Mesendoderm (in vitro differentiated cells): ENCODE measurements at regions not wholly inside any gene's neighbourhood (a gene's known extent, or its start where the extent isn't known, plus 50 kb on each side); places are given as distances from the start of the nearest gene placed in this dataset.

Experiments
- DNase-seq: peaks from one replicate; pipeline ENCODE4 v3.0.0; 2013
- H2AK5ac ChIP-seq: 2 replicates; pipeline ENCODE4 v1.6.1; 2013; ENCODE audit warnings: low read length, inconsistent platforms
- H2BK120ac ChIP-seq: 2 replicates; pipeline ENCODE4 v1.6.1; 2013; ENCODE audit warnings: low read depth, mild to moderate bottlenecking, low read length, moderate library complexity, mixed read lengths
- H2BK15ac ChIP-seq: replicated peaks from 2 replicates; pipeline ENCODE4 v1.6.1; 2013; ENCODE audit warnings: low read depth, mild to moderate bottlenecking, moderate library complexity
- H2BK5ac ChIP-seq: 2 replicates; pipeline ENCODE4 v1.6.1; 2013; ENCODE audit warnings: low read length, inconsistent platforms
- H3K18ac ChIP-seq: 2 replicates; pipeline ENCODE4 v1.6.1; 2013; ENCODE audit warnings: mild to moderate bottlenecking, low read length, mixed read lengths
- H3K23ac ChIP-seq: one replicate; pipeline ENCODE4 v1.6.1; 2013; ENCODE audit warnings: low read length
- H3K27ac ChIP-seq: 2 replicates; pipeline ENCODE4 v1.5.1; 2013; ENCODE audit warnings: low read depth, mild to moderate bottlenecking, inconsistent platforms, low read length, moderate library complexity
- H3K27me3 ChIP-seq: 2 replicates; pipeline ENCODE4 v1.6.1; 2013; ENCODE audit warnings: low read length, control low read depth, mild to moderate bottlenecking, inconsistent platforms; ENCODE audit not compliant: insufficient read depth, poor library complexity
- H3K36me3 ChIP-seq: 2 replicates; pipeline ENCODE4 v1.6.1; 2013; ENCODE audit warnings: low read length, inconsistent platforms; ENCODE audit not compliant: control insufficient read depth, insufficient read depth
- H3K4ac ChIP-seq: one replicate; pipeline ENCODE4 v1.6.1; 2013; ENCODE audit warnings: low read depth, mild to moderate bottlenecking, low read length, moderate library complexity
- H3K4me1 ChIP-seq: 2 replicates; pipeline ENCODE4 v1.6.1; 2013; ENCODE audit warnings: low read depth, low read length, inconsistent platforms; ENCODE audit not compliant: control insufficient read depth
- H3K4me2 ChIP-seq: 2 replicates; pipeline ENCODE4 v1.6.1; 2013; ENCODE audit warnings: low read length
- H3K4me3 ChIP-seq: 2 replicates; pipeline ENCODE4 v1.5.1; 2013; ENCODE audit warnings: mild to moderate bottlenecking, low read length
- H3K56ac ChIP-seq: one replicate; pipeline ENCODE4 v1.6.1; 2013; ENCODE audit warnings: low read length
- H3K79me1 ChIP-seq: 2 replicates; pipeline ENCODE4 v1.6.1; 2013; ENCODE audit warnings: low read length, inconsistent platforms
- H3K79me2 ChIP-seq: 2 replicates; pipeline ENCODE4 v1.6.1; 2013; ENCODE audit warnings: mild to moderate bottlenecking, low read length; ENCODE audit not compliant: control insufficient read depth, insufficient read depth
- H3K9ac ChIP-seq: 2 replicates; pipeline ENCODE4 v1.6.1; 2013; ENCODE audit warnings: low read length, inconsistent platforms
- H4K5ac ChIP-seq: one replicate; pipeline ENCODE4 v1.6.1; 2013; ENCODE audit warnings: low read length
- H4K8ac ChIP-seq: one replicate; pipeline ENCODE4 v1.6.1; 2013; ENCODE audit warnings: low read depth, mild to moderate bottlenecking, control low read depth, low read length, moderate library complexity
- WGBS: extraction: QIAGEN DNeasy Blood & Tissue Kit; methylation state at CpG from one replicate; pipeline ENCODE4 v1.1.7; 2013; ENCODE audit warnings: low lambda C conversion rate, missing lambda C conversion rate; ENCODE audit not compliant: insufficient coverage; ENCODE audit errors: extremely low coverage; 5-methylcytosine and 5-hydroxymethylcytosine counted together

- H3K4me2 ChIP-seq = no peak overlapping the region
- H3K27me3 ChIP-seq = no peaks in the 10 kb centered on the region
- no peak overlapping the region for H3K27ac ChIP-seq
- no peak overlapping the region for H3K4me3 ChIP-seq
- no peak overlapping the region for H3K56ac ChIP-seq
- no peak overlapping the region for H3K23ac ChIP-seq
- H3K9ac ChIP-seq = no peak overlapping the region
- no peak overlapping the region for H4K5ac ChIP-seq
- DNase-seq = no peak
- no peaks in the 10 kb centered on the region for H3K36me3 ChIP-seq
- no peak overlapping the region for H2BK120ac ChIP-seq
- no peak overlapping the region for H4K8ac ChIP-seq
- H3K79me2 ChIP-seq = no peaks in the 10 kb centered on the region
- H2BK5ac ChIP-seq = no peak overlapping the region
- H3K4ac ChIP-seq = no peak overlapping the region
- H3K18ac ChIP-seq = no peak overlapping the region
- H3K79me1 ChIP-seq = no peaks in the 10 kb centered on the region
- WGBS = no CpG with 5 or more reads among the region's 4 CpGs
- H2BK15ac ChIP-seq = no peak overlapping the region
- no peaks in the 10 kb centered on the region for H3K4me1 ChIP-seq
- H2AK5ac ChIP-seq = no peak overlapping the region
Observed at GRCh38 chr6:113513086-113513485, 344.1 kb upstream of the MARCKS start.

GRCh38 chr6:113522376-113522775 is 334.8 kb upstream of the MARCKS start:
- Histone ChIP-seq H3K56ac (no peak overlapping the region), H3K4me1 (no peaks in the 10 kb centered on the region), H2BK15ac (no peak overlapping the region), H3K27ac (no peak overlapping the region), H4K5ac (no peak overlapping the region), H3K36me3 (no peaks in the 10 kb centered on the region), H2BK120ac (no peak overlapping the region), H3K18ac (no peak overlapping the region), H2AK5ac (no peak overlapping the region), H3K23ac (no peak overlapping the region), H3K79me1 (no peaks in the 10 kb centered on the region), H3K4ac (no peak overlapping the region), H3K4me3 (no peak overlapping the region), H3K4me2 (no peak overlapping the region), H3K27me3 (no peaks in the 10 kb centered on the region), H4K8ac (no peak overlapping the region), H2BK5ac (no peak overlapping the region), H3K79me2 (no peaks in the 10 kb centered on the region), H3K9ac (no peak overlapping the region)
- DNase-seq = no peak
- no CpG with 5 or more reads among the region's 1 CpG for WGBS

GRCh38 chr6:113524826-113525225 is 332.3 kb upstream of the MARCKS start:
- H2BK5ac ChIP-seq = no peak overlapping the region
- no CpG with 5 or more reads among the region's 1 CpG for WGBS
- H4K5ac ChIP-seq = no peak overlapping the region
- no peak overlapping the region for H3K4me3 ChIP-seq
- no peak overlapping the region for H3K18ac ChIP-seq
- H2BK15ac ChIP-seq = no peak overlapping the region
- H3K9ac ChIP-seq = no peak overlapping the region
- no peak overlapping the region for H3K56ac ChIP-seq
- no peaks in the 10 kb centered on the region for H3K79me1 ChIP-seq
- H3K4me2 ChIP-seq = no peak overlapping the region
- no peak overlapping the region for H2BK120ac ChIP-seq
- no peak overlapping the region for H2AK5ac ChIP-seq
- H3K4me1 ChIP-seq = no peaks in the 10 kb centered on the region
- H3K4ac ChIP-seq = no peak overlapping the region
- no peak overlapping the region for H3K27ac ChIP-seq
- no peak overlapping the region for H4K8ac ChIP-seq
- no peak overlapping the region for H3K23ac ChIP-seq
- H3K27me3 ChIP-seq = no peaks in the 10 kb centered on the region
- no peaks in the 10 kb centered on the region for H3K79me2 ChIP-seq
- no peak for DNase-seq
- no peaks in the 10 kb centered on the region for H3K36me3 ChIP-seq

GRCh38 chr6:113526553-113526952 is 330.6 kb upstream of the MARCKS start:
- Histone ChIP-seq H3K56ac (no peak overlapping the region), H3K4me3 (no peak overlapping the region), H2AK5ac (no peak overlapping the region), H3K4me2 (no peak overlapping the region), H3K23ac (no peak overlapping the region), H3K79me2 (no peaks in the 10 kb centered on the region), H3K36me3 (no peaks in the 10 kb centered on the region), H4K5ac (no peak overlapping the region), H3K27me3 (no peaks in the 10 kb centered on the region), H3K4ac (no peak overlapping the region), H2BK5ac (no peak overlapping the region), H4K8ac (no peak overlapping the region), H3K9ac (no peak overlapping the region), H2BK15ac (no peak overlapping the region), H3K4me1 (no peaks in the 10 kb centered on the region), H2BK120ac (no peak overlapping the region), H3K79me1 (no peaks in the 10 kb centered on the region), H3K27ac (no peak overlapping the region), H3K18ac (no peak overlapping the region)
- no peak for DNase-seq
- WGBS = no CpG with 5 or more reads among the region's 1 CpG

GRCh38 chr6:113526995-113527394 is 330.1 kb upstream of the MARCKS start:
- DNase-seq = no peak
- H3K4me2 ChIP-seq = no peak overlapping the region
- no peak overlapping the region for H2BK15ac ChIP-seq
- no peak overlapping the region for H3K4ac ChIP-seq
- no peak overlapping the region for H3K9ac ChIP-seq
- no peaks in the 10 kb centered on the region for H3K79me1 ChIP-seq
- no CpG with 5 or more reads among the region's 3 CpGs for WGBS
- H3K56ac ChIP-seq = no peak overlapping the region
- no peaks in the 10 kb centered on the region for H3K79me2 ChIP-seq
- H3K18ac ChIP-seq = no peak overlapping the region
- H2BK5ac ChIP-seq = no peak overlapping the region
- H4K5ac ChIP-seq = no peak overlapping the region
- H3K4me3 ChIP-seq = no peak overlapping the region
- H3K27ac ChIP-seq = no peak overlapping the region
- no peaks in the 10 kb centered on the region for H3K36me3 ChIP-seq
- H3K23ac ChIP-seq = no peak overlapping the region
- H2BK120ac ChIP-seq = no peak overlapping the region
- no peaks in the 10 kb centered on the region for H3K4me1 ChIP-seq
- H4K8ac ChIP-seq = no peak overlapping the region
- H2AK5ac ChIP-seq = no peak overlapping the region
- H3K27me3 ChIP-seq = no peaks in the 10 kb centered on the region

- Histone ChIP-seq H3K18ac (no peak overlapping the region), H2BK15ac (no peak overlapping the region), H3K79me1 (no peaks in the 10 kb centered on the region), H2AK5ac (no peak overlapping the region), H3K9ac (no peak overlapping the region), H3K4me1 (no peaks in the 10 kb centered on the region), H4K8ac (no peak overlapping the region), H3K27ac (no peak overlapping the region), H3K4me2 (no peak overlapping the region), H3K4ac (no peak overlapping the region), H2BK5ac (no peak overlapping the region), H3K56ac (no peak overlapping the region), H3K4me3 (no peak overlapping the region), H2BK120ac (no peak overlapping the region), H3K23ac (no peak overlapping the region), H4K5ac (no peak overlapping the region), H3K79me2 (no peaks in the 10 kb centered on the region), H3K27me3 (no peaks in the 10 kb centered on the region), H3K36me3 (no peaks in the 10 kb centered on the region)
- no CpG with 5 or more reads among the region's 3 CpGs for WGBS
- DNase-seq = no peak
Observed at GRCh38 chr6:113528111-113528510, 329.0 kb upstream of the MARCKS start.
